ENCODE measurements at regions not wholly inside any gene's neighbourhood (a gene's known extent, or its start where the extent isn't known, plus 50 kb on each side); places are given as distances from the start of the nearest gene placed in this dataset.

GRCh38 chr4:165612936-165613335 lies 234.1 kb downstream of the CPE start:
- in situ Hi-C loops (cut with HindIII; ENCODE audit: low pct_unique_long_range_greater_than_20kb, low sequenced_read_pairs) (no loop called here), intact Hi-C loops (cut with micrococcal nuclease; ENCODE audit: unreplicated experiment) (no loop called here)
- BruUV-seq (replicated peaks) = no TSS peak
- ChIA-PET CTCF (no interaction called here), POLR2A (no interaction called here)
- ATAC-seq = no peak
- TF ChIP-seq CTCF (IDR thresholded peaks at IDR 0.05) (no peak), SIN3A (IDR thresholded peaks at IDR 0.05; ENCODE audit: borderline replicate concordance, insufficient read depth, low read depth, low read length) (no peak), TCF7L2 (IDR thresholded peaks at IDR 0.05; ENCODE audit: low read depth, low read length) (no peak), REST (IDR thresholded peaks at IDR 0.05; ENCODE audit: insufficient read depth in 1 of 2, low read depth in 2 of 2, low read length in 1 of 2) (no peak), POLR2AphosphoS5 (IDR thresholded peaks at IDR 0.05; ENCODE audit: low read depth, low read length) (no peak)
- Histone ChIP-seq H3K4me3 (ENCODE audit: low read depth in 2 of 2, low read length in 2 of 2) (no peak overlapping the region), H3K36me3 (ENCODE audit: control insufficient read depth, insufficient read depth, low read length) (no peaks in the 10 kb centered on the region), H3K9me3 (ENCODE audit: control insufficient read depth, insufficient read depth, low read depth, low read length) (no peaks in the 10 kb centered on the region), H3K27me3 (ENCODE audit: control insufficient read depth, insufficient read depth, low read length) (no peaks in the 10 kb centered on the region), H3K4me1 (ENCODE audit: control insufficient read depth, insufficient read depth, low read length) (no peaks in the 10 kb centered on the region), H3K27ac (ENCODE audit: low read length) (no peak overlapping the region)
- no peak for DNase-seq (ENCODE audit: low read depth, low spot score)

- BruUV-seq (replicated peaks) = no TSS peak
- no peaks in the 10 kb centered on the region for H3K36me3 ChIP-seq (ENCODE audit: control insufficient read depth, insufficient read depth, low read length)
- no peaks in the 10 kb centered on the region for H3K9me3 ChIP-seq (ENCODE audit: control insufficient read depth, insufficient read depth, low read depth, low read length)
- no peak for ATAC-seq
- in situ Hi-C loops (cut with HindIII; ENCODE audit: low pct_unique_long_range_greater_than_20kb, low sequenced_read_pairs) (no loop called here), intact Hi-C loops (cut with micrococcal nuclease; ENCODE audit: unreplicated experiment) (no loop called here)
- no peak for DNase-seq (ENCODE audit: low read depth, low spot score)
- POLR2A ChIA-PET = no interaction called here
- CTCF ChIA-PET = no interaction called here
- H3K27ac ChIP-seq (ENCODE audit: low read length) = no peak overlapping the region
- H3K4me1 ChIP-seq (ENCODE audit: control insufficient read depth, insufficient read depth, low read length) = no peaks in the 10 kb centered on the region
- no peaks in the 10 kb centered on the region for H3K27me3 ChIP-seq (ENCODE audit: control insufficient read depth, insufficient read depth, low read length)
- TF ChIP-seq REST (IDR thresholded peaks at IDR 0.05; ENCODE audit: insufficient read depth in 1 of 2, low read depth in 2 of 2, low read length in 1 of 2) (no peak), SIN3A (IDR thresholded peaks at IDR 0.05; ENCODE audit: borderline replicate concordance, insufficient read depth, low read depth, low read length) (no peak), TCF7L2 (IDR thresholded peaks at IDR 0.05; ENCODE audit: low read depth, low read length) (no peak), CTCF (IDR thresholded peaks at IDR 0.05) (no peak), POLR2AphosphoS5 (IDR thresholded peaks at IDR 0.05; ENCODE audit: low read depth, low read length) (no peak)
- no peak overlapping the region for H3K4me3 ChIP-seq (ENCODE audit: low read depth in 2 of 2, low read length in 2 of 2)
These were observed 234.8 kb downstream of the CPE start for GRCh38 chr4:165613581-165613980.
